ENCODE measurements at regions not wholly inside any gene's neighbourhood (a gene's known extent, or its start where the extent isn't known, plus 50 kb on each side); places are given as distances from the start of the nearest gene placed in this dataset.
A peak's percentile ranks its signal among the peaks of the same experiment; 100 is the strongest.
"Not testable (repeated sequence)": the region's sequence is repeated elsewhere in the genome, so short reads cannot be mapped to it uniquely, and the experiment has no call there.

GRCh38 chr11:97019305-97019704, 629.5 kb downstream of the JRKL start:
- DNase-seq (ENCODE audit: low spot score): no peak

- DNase-seq (ENCODE audit: low spot score): no peak
These were observed 629.9 kb downstream of the JRKL start for GRCh38 chr11:97019754-97020153.

- DNase-seq (ENCODE audit: low spot score): no peak
These were observed 633.1 kb downstream of the JRKL start for GRCh38 chr11:97022955-97023354.

- no peak for DNase-seq (ENCODE audit: low spot score)
These were observed 639.1 kb downstream of the JRKL start for GRCh38 chr11:97028836-97029406.

- DNase-seq (ENCODE audit: low spot score): no peak
These were observed 643.4 kb downstream of the JRKL start for GRCh38 chr11:97033178-97033577.

- no peak for DNase-seq (ENCODE audit: low spot score)
These were observed 658.7 kb downstream of the JRKL start for GRCh38 chr11:97048481-97048880.

- no peak for DNase-seq (ENCODE audit: low spot score)
These were observed 670.4 kb downstream of the JRKL start for GRCh38 chr11:97060184-97060583.

- no peak for DNase-seq (ENCODE audit: low spot score)
These were observed 679.3 kb downstream of the JRKL start for GRCh38 chr11:97069160-97069559.

GRCh38 chr11:97072420-97072819, 682.6 kb downstream of the JRKL start:
- no peak for DNase-seq (ENCODE audit: low spot score)

GRCh38 chr11:97076666-97077065, 686.9 kb downstream of the JRKL start:
- not testable (repeated sequence) for DNase-seq (ENCODE audit: low spot score)

GRCh38 chr11:97078443-97078842, 688.6 kb downstream of the JRKL start:
- no peak for DNase-seq (ENCODE audit: low spot score)

- DNase-seq (ENCODE audit: low spot score): no peak
These were observed 689.4 kb downstream of the JRKL start for GRCh38 chr11:97079244-97079643.

GRCh38 chr11:97087419-97087818, 697.6 kb downstream of the JRKL start:
- DNase-seq (ENCODE audit: low spot score): no peak

- DNase-seq (ENCODE audit: low spot score): no peak
These were observed 703.0 kb downstream of the JRKL start for GRCh38 chr11:97092823-97093222.

- DNase-seq (ENCODE audit: low spot score): not testable (repeated sequence)
These were observed 712.4 kb downstream of the JRKL start for GRCh38 chr11:97102180-97102579.

- DNase-seq (ENCODE audit: low spot score): no peak
These were observed 717.8 kb downstream of the JRKL start for GRCh38 chr11:97107604-97108003.

- no peak for DNase-seq (ENCODE audit: low spot score)
These were observed 719.3 kb downstream of the JRKL start for GRCh38 chr11:97109078-97109477.

- no peak for DNase-seq (ENCODE audit: low spot score)
These were observed 720.6 kb downstream of the JRKL start for GRCh38 chr11:97110376-97110775.

- DNase-seq (ENCODE audit: low spot score): no peak
These were observed 721.7 kb downstream of the JRKL start for GRCh38 chr11:97111559-97111958.

GRCh38 chr11:97118614-97119200, 728.9 kb downstream of the JRKL start:
- DNase-seq (ENCODE audit: low spot score): no peak

GRCh38 chr11:97123237-97123636, 733.4 kb downstream of the JRKL start:
- DNase-seq (ENCODE audit: low spot score): no peak

- DNase-seq (ENCODE audit: low spot score): no peak
These were observed 746.3 kb downstream of the JRKL start for GRCh38 chr11:97136067-97136466.

- DNase-seq (ENCODE audit: low spot score): peak; percentile 8
These were observed 751.2 kb downstream of the JRKL start for GRCh38 chr11:97140885-97141494.

- DNase-seq (ENCODE audit: low spot score): no peak
These were observed 753.6 kb downstream of the JRKL start for GRCh38 chr11:97143463-97143862.

All from LoVo (cell line).